Endothelial cell (in vitro differentiated cells): ENCODE measurements at regions not wholly inside any gene's neighbourhood (a gene's known extent, or its start where the extent isn't known, plus 50 kb on each side); places are given as distances from the start of the nearest gene placed in this dataset.

Source experiments
- DNase-seq: peaks from one replicate; pipeline ENCODE4 v3.0.0; 2021; ENCODE audit warnings: low spot score
- H3K27ac Mint-ChIP-seq: one replicate; pipeline ENCODE4 v1.8.0; 2021; ENCODE audit warnings: mixed read lengths, inconsistent platforms; ENCODE audit not compliant: unreplicated experiment
- H3K27me3 Mint-ChIP-seq: one replicate; pipeline ENCODE4 v1.8.0; 2021; ENCODE audit warnings: mild to moderate bottlenecking, moderate library complexity, mixed read lengths, inconsistent platforms; ENCODE audit not compliant: unreplicated experiment
- H3K36me3 Mint-ChIP-seq: one replicate; pipeline ENCODE4 v1.8.0; 2021; ENCODE audit warnings: mild to moderate bottlenecking, low read depth, mixed read lengths, inconsistent platforms; ENCODE audit not compliant: unreplicated experiment
- H3K4me1 Mint-ChIP-seq: one replicate; pipeline ENCODE4 v1.8.0; 2021; ENCODE audit warnings: mild to moderate bottlenecking, mixed read lengths, inconsistent platforms; ENCODE audit not compliant: unreplicated experiment
- H3K4me3 Mint-ChIP-seq: one replicate; pipeline ENCODE4 v1.8.0; 2021; ENCODE audit warnings: mild to moderate bottlenecking, mixed read lengths, inconsistent platforms; ENCODE audit not compliant: unreplicated experiment
- H3K9me3 Mint-ChIP-seq: one replicate; pipeline ENCODE4 v1.8.0; 2021; ENCODE audit warnings: mixed read lengths, inconsistent platforms; ENCODE audit not compliant: unreplicated experiment
- TF ChIP-seq, protein P1 (sequence below): fragments of 200-600 bp; sonication (generic); IDR thresholded peaks from one replicate; pipeline ENCODE4 v1.5.0; 2021; ENCODE audit warnings: antibody characterized with exemption; ENCODE audit not compliant: unreplicated experiment

DNA sequence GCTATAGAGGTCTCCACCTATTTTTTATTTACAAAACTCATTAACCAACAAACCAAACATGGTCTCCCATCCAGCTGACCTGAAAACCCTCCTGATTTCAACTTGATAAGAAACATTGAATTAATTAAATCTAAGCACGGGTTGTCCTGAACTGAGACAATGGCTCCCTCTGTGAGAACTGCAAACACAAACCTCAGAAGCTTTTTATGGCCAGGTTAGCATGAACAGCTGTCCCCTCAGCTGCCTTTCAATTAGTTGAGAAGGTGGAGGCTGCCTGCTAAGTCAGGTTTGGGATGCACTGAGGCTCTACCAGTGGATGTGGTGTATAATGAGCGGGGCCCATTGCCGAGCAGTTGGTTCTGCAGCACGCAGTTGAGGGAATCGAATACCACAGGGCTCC lies 258.5 kb upstream of the DDX18 start:
- TF ChIP-seq, protein P1, sequence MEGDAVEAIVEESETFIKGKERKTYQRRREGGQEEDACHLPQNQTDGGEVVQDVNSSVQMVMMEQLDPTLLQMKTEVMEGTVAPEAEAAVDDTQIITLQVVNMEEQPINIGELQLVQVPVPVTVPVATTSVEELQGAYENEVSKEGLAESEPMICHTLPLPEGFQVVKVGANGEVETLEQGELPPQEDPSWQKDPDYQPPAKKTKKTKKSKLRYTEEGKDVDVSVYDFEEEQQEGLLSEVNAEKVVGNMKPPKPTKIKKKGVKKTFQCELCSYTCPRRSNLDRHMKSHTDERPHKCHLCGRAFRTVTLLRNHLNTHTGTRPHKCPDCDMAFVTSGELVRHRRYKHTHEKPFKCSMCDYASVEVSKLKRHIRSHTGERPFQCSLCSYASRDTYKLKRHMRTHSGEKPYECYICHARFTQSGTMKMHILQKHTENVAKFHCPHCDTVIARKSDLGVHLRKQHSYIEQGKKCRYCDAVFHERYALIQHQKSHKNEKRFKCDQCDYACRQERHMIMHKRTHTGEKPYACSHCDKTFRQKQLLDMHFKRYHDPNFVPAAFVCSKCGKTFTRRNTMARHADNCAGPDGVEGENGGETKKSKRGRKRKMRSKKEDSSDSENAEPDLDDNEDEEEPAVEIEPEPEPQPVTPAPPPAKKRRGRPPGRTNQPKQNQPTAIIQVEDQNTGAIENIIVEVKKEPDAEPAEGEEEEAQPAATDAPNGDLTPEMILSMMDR = no peak
- Mint-ChIP-seq H3K9me3 (no peaks in the 10 kb centered on the region), H3K4me1 (peaks cover 2% of the 10 kb centered on the region), H3K36me3 (no peaks in the 10 kb centered on the region), H3K27ac (no peak overlapping the region), H3K4me3 (no peak overlapping the region), H3K27me3 (no peaks in the 10 kb centered on the region)
- DNase-seq = no peak

DNA sequence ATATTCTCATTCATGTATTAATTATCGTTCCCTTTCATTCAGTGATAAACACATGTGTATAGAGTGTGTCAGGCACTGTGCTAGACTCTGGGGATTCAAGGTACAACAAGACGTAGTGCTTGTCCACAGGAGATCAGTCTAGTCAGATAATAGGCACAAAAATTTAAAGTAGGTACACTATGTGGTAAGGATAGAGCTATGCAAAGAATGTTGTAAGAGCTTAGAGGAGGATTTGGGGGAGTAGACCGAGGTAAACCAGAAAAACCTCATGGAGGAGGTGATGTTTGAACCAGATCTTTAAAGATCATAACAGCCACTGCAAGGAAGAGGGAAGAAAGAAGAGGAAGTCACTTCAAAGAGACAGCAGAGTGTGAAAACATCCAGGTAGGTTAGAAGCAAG lies 256.9 kb upstream of the DDX18 start:
- TF ChIP-seq, protein P1 = no peak
- no peaks in the 10 kb centered on the region for H3K36me3 Mint-ChIP-seq
- H3K4me1 Mint-ChIP-seq = no peaks in the 10 kb centered on the region
- H3K27me3 Mint-ChIP-seq = peaks cover 1% of the 10 kb centered on the region
- DNase-seq = no peak
- no peak overlapping the region for H3K4me3 Mint-ChIP-seq
- H3K27ac Mint-ChIP-seq = no peak overlapping the region
- H3K9me3 Mint-ChIP-seq = no peaks in the 10 kb centered on the region

DNA sequence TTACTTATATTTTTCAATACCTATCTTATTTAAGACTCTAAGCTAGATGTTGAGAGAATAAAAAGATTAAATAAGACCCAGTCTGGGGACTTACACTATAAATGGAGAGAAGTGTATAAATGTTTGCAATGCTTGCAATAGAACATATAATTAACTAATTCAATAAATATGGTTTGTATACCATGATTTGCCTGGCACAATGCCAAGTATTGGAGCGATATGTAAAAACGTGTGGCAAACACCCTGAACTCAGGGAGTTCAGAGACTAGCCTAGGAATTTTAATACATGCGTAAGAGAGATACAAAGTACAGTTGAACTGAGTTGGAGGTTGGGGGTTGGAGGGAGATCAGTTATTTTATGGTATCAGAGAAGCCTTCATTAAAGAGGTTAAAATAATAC lies 251.8 kb upstream of the DDX18 start:
- no peak overlapping the region for H3K4me3 Mint-ChIP-seq
- H3K27me3 Mint-ChIP-seq = peaks cover 1% of the 10 kb centered on the region
- H3K9me3 Mint-ChIP-seq = no peaks in the 10 kb centered on the region
- H3K36me3 Mint-ChIP-seq = no peaks in the 10 kb centered on the region
- no peaks in the 10 kb centered on the region for H3K4me1 Mint-ChIP-seq
- no peak for DNase-seq
- no peak overlapping the region for H3K27ac Mint-ChIP-seq
- TF ChIP-seq, protein P1 = no peak

DNA sequence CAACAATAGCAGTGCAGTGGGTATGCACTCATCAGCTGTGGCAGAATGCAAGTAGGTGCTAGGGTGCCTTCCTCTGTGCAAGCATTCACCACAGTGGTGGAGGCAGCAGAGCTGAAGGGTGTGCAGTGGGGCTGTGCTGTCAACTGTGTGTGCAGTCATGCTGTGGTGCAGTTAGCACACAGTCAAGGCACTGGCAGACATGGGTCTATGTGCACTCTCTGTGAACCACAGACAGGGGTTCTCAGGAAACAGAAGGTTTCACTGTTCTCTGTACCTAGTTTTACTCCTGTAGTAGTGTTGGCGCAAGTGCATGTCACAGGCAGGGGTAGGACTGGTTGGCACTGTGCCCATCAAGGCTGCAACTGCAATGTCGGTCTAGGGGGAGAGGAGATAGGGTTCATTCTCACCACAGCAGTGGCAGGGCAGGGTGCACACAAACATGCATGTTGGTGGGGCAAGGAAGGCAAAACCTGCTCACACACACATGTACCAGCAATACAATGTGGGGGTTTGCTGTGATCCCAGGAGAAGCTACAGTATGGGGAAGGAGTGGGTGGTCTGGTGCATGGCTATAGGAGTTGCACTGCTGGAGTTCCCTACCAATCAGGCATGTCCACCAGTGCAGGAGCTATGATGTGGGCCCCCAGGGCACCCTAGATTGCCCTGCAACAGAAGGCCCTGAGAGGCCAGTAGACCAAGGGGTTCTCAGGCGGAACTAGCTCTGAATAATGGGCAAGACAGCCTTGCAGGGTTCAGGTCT lies 242.7 kb upstream of the DDX18 start:
- H3K4me3 Mint-ChIP-seq = no peak overlapping the region
- no peak for DNase-seq
- H3K9me3 Mint-ChIP-seq = no peaks in the 10 kb centered on the region
- no peaks in the 10 kb centered on the region for H3K4me1 Mint-ChIP-seq
- H3K27ac Mint-ChIP-seq = no peak overlapping the region
- TF ChIP-seq, protein P1 = no peak
- no peaks in the 10 kb centered on the region for H3K27me3 Mint-ChIP-seq
- no peaks in the 10 kb centered on the region for H3K36me3 Mint-ChIP-seq

DNA sequence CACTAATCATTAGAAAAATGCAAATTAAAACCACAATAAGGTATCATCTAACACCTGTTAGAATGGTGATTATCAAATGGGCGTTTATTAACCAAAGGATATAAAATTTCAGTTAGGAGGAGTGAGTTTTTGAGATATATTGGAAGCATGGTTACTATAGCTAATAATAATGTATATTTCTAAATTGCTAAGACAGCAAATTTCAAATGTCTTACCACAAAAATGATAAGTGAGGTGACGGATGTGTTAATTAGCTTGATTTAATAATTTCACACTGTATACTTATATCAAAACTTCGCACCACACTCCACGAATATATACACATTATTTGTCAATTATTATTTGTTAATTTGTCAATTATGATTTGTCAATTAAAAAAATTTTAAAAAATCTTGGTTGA lies 227.2 kb upstream of the DDX18 start:
- Mint-ChIP-seq H3K9me3 (no peaks in the 10 kb centered on the region), H3K4me1 (no peaks in the 10 kb centered on the region), H3K27ac (no peak overlapping the region), H3K36me3 (no peaks in the 10 kb centered on the region), H3K27me3 (peaks cover 2% of the 10 kb centered on the region), H3K4me3 (no peak overlapping the region)
- TF ChIP-seq, protein P1 = no peak
- DNase-seq = no peak
